ENCODE measurements at regions not wholly inside any gene's neighbourhood (a gene's known extent, or its start where the extent isn't known, plus 50 kb on each side); places are given as distances from the start of the nearest gene placed in this dataset.

DNA sequence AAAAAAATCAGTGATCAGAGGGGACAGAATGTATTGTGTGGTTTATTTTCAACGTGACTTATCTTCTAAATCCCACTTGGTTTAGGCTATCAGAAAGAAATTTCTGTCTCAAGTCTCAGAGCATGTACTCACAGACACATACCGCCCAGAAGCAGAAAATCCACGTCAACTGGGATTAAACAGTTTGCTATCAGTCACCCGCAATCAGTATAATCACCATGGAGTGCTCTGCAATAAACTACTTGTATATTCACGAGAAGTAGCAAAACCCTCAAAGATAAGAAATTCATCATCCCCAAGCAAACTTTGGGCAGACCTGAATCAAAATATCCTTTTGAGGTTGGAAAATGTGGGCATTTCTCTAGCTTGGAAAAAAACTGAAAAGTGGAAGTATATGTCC is 259.1 kb downstream of the FGFR2 start:
- TF ChIP-seq POLR2AphosphoS5 (IDR thresholded peaks at IDR 0.05; ENCODE audit: low read depth): no peak
- TF ChIP-seq ZNF114 (CRISPR knock-in tag; IDR thresholded peaks at IDR 0.05): no peak
- no peak for TF ChIP-seq CTCF (conservative IDR thresholded peaks at IDR 0.05; ENCODE audit: low read depth in 2 of 2)
- no peak for TF ChIP-seq ETS1 (IDR thresholded peaks at IDR 0.05)
- TF ChIP-seq EZH2 (IDR thresholded peaks at IDR 0.05; ENCODE audit: low read depth, unreplicated experiment): no peak
- no peak for TF ChIP-seq EZH2phosphoT487 (IDR thresholded peaks at IDR 0.05; ENCODE audit: unreplicated experiment)
- no peak for TF ChIP-seq CREB1 (CRISPR knock-in tag; IDR thresholded peaks at IDR 0.05; ENCODE audit: low read depth)
- TF ChIP-seq, protein P1, sequence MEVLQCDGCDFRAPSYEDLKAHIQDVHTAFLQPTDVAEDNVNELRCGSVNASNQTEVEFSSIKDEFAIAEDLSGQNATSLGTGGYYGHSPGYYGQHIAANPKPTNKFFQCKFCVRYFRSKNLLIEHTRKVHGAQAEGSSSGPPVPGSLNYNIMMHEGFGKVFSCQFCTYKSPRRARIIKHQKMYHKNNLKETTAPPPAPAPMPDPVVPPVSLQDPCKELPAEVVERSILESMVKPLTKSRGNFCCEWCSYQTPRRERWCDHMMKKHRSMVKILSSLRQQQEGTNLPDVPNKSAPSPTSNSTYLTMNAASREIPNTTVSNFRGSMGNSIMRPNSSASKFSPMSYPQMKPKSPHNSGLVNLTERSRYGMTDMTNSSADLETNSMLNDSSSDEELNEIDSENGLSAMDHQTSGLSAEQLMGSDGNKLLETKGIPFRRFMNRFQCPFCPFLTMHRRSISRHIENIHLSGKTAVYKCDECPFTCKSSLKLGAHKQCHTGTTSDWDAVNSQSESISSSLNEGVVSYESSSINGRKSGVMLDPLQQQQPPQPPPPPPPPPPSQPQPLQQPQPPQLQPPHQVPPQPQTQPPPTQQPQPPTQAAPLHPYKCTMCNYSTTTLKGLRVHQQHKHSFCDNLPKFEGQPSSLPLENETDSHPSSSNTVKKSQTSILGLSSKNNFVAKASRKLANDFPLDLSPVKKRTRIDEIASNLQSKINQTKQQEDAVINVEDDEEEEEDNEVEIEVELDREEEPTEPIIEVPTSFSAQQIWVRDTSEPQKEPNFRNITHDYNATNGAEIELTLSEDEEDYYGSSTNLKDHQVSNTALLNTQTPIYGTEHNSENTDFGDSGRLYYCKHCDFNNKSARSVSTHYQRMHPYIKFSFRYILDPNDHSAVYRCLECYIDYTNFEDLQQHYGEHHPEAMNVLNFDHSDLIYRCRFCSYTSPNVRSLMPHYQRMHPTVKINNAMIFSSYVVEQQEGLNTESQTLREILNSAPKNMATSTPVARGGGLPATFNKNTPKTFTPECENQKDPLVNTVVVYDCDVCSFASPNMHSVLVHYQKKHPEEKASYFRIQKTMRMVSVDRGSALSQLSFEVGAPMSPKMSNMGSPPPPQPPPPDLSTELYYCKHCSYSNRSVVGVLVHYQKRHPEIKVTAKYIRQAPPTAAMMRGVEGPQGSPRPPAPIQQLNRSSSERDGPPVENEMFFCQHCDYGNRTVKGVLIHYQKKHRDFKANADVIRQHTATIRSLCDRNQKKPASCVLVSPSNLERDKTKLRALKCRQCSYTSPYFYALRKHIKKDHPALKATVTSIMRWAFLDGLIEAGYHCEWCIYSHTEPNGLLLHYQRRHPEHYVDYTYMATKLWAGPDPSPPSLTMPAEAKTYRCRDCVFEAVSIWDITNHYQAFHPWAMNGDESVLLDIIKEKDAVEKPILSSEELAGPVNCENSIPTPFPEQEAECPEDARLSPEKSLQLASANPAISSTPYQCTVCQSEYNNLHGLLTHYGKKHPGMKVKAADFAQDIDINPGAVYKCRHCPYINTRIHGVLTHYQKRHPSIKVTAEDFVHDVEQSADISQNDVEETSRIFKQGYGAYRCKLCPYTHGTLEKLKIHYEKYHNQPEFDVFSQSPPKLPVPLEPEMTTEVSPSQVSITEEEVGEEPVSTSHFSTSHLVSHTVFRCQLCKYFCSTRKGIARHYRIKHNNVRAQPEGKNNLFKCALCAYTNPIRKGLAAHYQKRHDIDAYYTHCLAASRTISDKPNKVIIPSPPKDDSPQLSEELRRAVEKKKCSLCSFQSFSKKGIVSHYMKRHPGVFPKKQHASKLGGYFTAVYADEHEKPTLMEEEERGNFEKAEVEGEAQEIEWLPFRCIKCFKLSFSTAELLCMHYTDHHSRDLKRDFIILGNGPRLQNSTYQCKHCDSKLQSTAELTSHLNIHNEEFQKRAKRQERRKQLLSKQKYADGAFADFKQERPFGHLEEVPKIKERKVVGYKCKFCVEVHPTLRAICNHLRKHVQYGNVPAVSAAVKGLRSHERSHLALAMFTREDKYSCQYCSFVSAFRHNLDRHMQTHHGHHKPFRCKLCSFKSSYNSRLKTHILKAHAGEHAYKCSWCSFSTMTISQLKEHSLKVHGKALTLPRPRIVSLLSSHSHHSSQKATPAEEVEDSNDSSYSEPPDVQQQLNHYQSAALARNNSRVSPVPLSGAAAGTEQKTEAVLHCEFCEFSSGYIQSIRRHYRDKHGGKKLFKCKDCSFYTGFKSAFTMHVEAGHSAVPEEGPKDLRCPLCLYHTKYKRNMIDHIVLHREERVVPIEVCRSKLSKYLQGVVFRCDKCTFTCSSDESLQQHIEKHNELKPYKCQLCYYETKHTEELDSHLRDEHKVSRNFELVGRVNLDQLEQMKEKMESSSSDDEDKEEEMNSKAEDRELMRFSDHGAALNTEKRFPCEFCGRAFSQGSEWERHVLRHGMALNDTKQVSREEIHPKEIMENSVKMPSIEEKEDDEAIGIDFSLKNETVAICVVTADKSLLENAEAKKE (CRISPR knock-in tag; IDR thresholded peaks at IDR 0.05): no peak
- TF ChIP-seq, protein P2, sequence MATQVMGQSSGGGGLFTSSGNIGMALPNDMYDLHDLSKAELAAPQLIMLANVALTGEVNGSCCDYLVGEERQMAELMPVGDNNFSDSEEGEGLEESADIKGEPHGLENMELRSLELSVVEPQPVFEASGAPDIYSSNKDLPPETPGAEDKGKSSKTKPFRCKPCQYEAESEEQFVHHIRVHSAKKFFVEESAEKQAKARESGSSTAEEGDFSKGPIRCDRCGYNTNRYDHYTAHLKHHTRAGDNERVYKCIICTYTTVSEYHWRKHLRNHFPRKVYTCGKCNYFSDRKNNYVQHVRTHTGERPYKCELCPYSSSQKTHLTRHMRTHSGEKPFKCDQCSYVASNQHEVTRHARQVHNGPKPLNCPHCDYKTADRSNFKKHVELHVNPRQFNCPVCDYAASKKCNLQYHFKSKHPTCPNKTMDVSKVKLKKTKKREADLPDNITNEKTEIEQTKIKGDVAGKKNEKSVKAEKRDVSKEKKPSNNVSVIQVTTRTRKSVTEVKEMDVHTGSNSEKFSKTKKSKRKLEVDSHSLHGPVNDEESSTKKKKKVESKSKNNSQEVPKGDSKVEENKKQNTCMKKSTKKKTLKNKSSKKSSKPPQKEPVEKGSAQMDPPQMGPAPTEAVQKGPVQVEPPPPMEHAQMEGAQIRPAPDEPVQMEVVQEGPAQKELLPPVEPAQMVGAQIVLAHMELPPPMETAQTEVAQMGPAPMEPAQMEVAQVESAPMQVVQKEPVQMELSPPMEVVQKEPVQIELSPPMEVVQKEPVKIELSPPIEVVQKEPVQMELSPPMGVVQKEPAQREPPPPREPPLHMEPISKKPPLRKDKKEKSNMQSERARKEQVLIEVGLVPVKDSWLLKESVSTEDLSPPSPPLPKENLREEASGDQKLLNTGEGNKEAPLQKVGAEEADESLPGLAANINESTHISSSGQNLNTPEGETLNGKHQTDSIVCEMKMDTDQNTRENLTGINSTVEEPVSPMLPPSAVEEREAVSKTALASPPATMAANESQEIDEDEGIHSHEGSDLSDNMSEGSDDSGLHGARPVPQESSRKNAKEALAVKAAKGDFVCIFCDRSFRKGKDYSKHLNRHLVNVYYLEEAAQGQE (IDR thresholded peaks at IDR 0.05; ENCODE audit: unreplicated experiment): no peak
- no peak for TF ChIP-seq ZNF331 (CRISPR knock-in tag; IDR thresholded peaks at IDR 0.05; ENCODE audit: low read depth)
- no peak for TF ChIP-seq STAT1 (IDR thresholded peaks at IDR 0.05; ENCODE audit: unreplicated experiment)
- TF ChIP-seq JUNB (IDR thresholded peaks at IDR 0.05; ENCODE audit: unreplicated experiment): no peak

Data from GM23338 (cell line).